Hematopoietic multipotent progenitor cell treated with erythropoietin and hydrocortisone succinate and interleukin-3 and kit ligand, for 15 days (in vitro differentiated cells): ENCODE measurements at regions not wholly inside any gene's neighbourhood (a gene's known extent, or its start where the extent isn't known, plus 50 kb on each side); places are given as distances from the start of the nearest gene placed in this dataset.

ENCODE experiments used
- DNase-seq: peaks from one replicate; pipeline ENCODE4 v3.0.0-alpha.2; 2015; ENCODE audit warnings: low spot score

DNA sequence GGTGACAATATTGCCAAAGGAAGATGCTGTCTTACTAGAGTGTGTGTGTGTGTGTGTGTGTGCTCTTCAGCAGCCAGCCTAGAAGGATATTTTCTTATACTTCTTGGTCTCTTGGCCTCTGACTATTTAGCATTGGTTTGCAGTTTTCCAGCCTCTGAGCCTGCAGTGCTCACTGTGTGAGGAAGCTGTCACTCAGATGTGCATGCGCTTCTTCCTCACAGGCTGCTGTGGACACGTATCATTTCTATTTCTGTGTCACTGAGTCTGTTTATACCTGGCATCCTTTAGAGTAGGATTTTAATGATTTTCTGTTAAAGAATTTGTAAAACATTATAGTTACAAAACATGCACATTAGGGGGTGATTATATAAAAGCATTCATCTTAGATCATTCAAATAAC, 83.3 kb downstream of the ALDH8A1 start:
- no peak for DNase-seq

DNA sequence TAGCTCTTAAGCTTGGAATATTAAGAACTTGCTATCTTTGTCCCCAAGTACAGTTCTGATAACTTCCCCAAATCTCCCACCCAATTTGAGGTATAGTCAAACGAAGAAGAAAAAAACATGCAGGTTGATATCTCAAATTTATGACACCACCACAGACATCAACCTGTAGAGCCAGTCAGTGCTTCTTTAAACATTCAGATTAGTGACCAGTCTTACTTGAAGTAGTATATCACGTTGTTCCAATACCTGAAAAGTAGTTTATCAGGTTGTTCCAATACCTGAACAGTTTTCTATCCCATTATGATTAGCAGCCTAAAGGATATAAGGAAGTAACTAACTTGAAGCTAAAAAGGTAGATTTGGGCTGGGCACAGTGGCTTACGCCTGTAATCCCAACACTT, 85.3 kb downstream of the ALDH8A1 start:
- no peak for DNase-seq

DNA sequence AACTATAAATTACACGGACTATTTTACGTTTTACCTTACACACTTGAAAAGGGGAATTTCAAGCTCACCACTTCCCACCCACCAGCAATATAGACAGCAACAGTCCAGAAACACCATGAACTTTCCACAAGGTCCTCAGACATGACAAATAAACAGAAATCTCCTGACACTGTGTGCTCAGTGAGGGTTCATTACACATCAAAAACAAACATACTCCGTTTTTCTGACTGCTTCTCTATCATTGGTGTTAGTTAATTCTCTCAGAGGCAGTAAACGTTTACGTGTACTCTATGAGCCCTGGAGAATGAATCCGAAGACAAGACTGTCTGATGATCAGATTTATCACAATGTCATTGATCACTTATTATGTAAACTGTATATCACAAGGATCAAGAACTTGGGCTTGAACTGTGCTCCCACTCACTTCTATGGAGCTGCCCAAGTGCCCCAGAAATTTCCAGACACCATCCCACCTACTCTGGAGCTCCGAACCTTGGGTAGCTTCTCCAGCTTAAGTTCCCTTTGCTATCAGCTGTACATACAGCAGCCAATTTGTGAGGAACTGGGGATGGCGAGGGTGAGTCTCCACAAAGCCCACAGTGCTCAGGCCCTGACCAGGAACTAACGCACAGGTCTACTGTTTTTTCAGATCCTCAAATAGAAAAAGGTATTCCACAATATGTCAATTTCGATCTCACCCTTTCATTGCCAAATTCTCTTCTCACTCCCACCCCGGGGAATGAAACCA, 86.0 kb downstream of the ALDH8A1 start:
- DNase-seq: no peak

DNA sequence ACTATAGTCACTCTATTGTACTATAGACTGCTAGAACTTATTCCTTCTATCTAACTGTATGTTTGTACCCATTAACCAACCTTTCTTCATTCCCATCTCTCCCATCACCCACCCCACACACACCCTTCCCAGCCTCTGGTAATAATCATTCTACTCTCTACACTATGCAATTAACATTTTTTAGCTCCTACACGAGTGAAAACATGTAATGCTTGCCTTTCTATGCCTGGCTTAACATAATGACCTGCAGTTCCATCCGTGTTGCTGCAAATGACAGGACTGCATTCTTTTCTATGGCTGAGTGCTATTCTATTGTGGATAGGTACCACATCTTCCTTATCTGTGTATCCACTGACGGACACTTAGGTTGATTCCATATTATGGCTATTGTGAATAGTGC, 95.5 kb downstream of the ALDH8A1 start:
- DNase-seq: no peak

DNA sequence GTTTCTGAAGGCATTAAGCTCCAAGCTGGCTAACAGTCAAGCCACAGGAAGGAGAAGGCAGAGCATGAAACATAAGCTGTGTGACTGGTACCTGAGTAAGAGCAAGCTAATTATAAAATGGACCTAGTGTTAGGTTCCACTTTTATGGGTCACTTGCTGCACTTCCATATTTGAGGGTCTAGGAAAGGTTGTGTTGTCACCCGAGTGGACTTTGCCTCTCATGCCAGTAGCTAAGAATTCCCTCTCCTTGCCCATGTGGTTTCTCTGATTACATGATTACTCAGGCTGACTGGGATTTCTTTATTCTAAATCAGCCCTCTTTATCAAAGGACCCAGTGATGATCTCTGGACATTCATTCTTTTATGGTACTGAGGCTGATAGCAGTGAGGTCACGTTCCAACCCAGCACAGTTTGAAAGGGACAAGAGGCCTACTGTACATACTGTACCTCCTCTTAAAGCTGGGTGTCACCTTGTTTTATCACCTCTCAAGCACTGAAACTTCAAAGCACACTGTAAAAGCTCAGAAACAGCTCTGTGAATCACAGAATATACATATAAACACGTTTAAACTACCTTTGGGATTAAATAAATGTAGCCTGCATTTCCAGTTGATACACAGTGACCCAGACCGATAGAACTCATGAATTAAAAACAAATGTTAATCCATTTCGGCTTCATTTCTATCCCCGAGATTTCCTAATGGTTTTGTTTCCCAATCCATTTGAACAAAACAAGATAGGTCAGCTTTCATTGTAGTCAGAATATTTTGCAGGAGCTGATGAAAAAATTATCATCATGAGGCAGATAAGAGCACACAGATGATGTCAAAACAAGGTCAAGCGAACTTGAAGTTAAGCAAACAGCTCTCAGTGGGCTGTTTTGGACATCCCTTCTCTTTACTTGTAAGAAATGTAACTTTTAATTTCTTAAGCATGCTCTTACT, 96.5 kb downstream of the ALDH8A1 start:
- no peak for DNase-seq

DNA sequence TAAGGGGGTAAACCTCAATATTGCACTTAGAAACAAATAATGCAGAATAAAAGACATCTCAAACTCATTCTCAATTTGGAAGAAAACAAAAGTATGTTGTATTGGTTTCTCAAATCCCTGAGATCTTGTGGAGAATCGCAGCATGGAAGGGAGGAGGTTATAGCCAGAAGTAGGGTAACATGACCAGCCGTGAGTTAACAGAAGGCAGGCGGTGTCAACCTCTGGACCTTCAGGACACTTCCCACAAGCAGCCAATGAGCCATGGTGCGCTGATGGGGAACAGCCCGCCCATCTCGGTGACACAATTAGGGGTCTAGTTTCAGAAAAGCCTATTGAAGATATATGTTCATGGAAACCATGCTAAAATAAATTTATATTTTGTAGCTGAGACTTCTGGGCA, 98.4 kb downstream of the ALDH8A1 start:
- DNase-seq: no peak

DNA sequence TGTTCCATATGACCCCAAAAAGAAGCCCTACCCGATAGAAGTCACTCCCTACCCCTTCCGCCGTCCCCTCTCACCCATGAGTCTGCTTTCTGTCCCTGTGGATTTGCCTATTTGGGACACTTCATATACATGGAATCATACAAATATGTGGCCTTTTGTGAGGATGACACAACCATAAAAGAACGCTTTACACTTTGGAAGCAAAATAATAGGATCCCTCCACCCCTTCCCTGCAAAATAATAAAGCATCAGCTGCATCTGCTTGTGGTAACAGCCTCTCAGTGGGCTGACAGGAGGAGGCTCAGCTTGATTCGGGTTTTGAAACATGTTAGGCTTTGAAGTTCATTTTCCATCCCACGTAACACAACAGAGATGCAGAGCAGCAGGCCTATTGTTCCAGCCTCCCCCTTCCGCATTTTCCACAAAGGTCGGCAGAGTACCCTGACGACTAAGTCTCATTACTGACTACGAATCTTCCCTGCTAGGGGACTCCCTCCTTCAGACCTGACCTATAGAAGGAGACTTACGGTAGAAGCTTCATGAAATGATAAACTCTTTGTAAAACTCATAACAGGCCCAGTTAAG, 99.1 kb downstream of the ALDH8A1 start:
- no peak for DNase-seq

DNA sequence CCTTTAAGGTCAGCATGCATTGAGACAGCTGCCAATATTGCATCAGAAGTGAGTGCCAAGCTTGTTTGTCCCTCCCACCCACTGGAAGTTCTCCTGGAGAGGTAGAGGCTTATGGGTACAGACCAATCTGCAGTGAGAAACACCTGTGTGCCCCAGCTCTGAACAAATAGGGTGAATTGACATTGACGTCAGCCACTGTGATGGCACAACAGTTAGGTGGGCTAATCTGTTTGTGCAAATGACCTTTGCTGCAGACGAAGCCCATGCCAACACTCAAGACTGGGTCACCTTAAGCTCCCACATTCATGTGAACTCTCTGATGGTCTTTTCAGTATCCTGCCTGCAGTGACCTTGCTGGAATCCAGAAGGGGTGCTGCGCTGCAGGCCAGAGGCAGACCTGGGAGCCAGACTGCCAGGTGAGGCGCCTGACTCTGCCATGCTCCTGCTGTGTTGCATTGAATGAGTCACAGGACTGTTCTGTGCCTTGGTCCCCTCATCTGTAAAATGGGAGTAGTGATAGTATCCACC, 99.9 kb downstream of the ALDH8A1 start:
- no peak for DNase-seq

DNA sequence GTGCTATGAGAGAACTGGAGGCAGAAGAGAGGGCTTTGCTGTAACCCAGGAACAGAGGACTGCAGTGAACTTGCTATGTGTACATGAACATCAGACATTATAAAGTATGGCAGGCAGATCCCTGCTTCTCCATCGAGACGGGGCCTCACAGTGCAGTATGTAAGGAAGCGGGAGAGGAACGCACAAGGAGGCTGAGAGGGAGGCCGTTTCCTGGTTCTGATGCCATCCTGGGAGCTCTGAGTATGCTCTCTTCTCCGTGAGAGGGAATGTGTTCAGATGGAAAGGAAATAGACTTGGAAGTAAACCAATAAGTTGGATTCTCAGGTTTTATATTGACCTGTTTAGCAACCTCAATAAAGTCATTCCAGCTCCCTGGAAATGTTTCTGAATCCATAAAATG, 101.8 kb downstream of the ALDH8A1 start:
- no peak for DNase-seq

DNA sequence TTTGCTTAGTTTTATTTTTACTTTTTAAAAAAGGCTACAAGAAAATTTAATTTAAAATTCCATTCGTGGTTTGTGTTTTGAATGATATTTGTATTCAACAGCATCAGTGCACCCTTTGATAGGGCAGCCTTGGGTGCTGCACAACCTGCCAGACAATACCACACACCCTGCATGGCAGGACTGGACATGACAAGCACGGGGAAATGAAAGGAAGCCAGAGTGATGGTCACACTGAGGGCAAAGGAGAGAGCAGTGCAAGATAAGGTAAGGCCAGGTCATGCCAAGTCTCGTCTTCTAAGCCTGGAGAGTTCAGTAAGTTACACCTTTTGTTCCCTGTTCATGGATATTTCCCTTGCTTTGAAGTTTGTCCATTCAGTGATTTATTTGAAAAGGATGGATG, 103.0 kb downstream of the ALDH8A1 start:
- no peak for DNase-seq

DNA sequence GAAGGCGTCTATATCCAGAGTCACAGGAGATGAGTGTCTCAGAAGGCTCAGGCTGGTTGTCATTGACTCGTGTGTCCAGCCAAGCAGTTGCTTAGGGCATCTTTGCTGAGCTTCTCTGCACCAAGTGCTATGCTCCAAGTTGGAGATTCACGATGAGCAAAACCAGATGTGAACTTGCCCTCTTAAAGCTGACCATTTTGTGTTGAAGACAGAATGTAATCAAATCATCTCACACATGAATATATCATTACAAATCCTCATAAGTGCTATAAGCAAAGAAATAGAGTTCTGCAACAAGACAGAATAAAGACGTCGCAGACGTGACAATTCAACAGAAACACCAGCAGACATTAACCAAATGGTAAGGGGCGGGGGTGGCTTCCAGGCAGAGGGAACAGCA, 103.9 kb downstream of the ALDH8A1 start:
- DNase-seq: no peak

DNA sequence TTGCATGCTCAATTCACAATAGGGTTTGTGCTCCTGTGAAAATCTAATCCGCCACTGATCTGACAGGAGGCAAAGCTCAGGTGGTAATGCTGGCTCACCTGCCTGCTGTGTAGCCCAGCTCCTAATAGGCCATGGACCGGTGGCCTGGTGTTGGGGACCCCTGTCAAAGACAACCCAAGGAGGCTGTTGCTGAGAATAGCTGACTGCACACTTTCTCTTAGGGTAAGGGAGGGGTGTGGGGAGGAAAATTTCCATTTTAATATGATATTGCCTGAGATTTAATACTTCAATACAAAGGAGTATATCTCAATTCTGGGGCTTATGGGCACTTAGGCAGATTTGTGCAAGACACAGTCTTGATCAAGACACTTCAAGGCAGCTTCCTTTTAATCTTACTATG, 105.8 kb downstream of the ALDH8A1 start:
- no peak for DNase-seq

DNA sequence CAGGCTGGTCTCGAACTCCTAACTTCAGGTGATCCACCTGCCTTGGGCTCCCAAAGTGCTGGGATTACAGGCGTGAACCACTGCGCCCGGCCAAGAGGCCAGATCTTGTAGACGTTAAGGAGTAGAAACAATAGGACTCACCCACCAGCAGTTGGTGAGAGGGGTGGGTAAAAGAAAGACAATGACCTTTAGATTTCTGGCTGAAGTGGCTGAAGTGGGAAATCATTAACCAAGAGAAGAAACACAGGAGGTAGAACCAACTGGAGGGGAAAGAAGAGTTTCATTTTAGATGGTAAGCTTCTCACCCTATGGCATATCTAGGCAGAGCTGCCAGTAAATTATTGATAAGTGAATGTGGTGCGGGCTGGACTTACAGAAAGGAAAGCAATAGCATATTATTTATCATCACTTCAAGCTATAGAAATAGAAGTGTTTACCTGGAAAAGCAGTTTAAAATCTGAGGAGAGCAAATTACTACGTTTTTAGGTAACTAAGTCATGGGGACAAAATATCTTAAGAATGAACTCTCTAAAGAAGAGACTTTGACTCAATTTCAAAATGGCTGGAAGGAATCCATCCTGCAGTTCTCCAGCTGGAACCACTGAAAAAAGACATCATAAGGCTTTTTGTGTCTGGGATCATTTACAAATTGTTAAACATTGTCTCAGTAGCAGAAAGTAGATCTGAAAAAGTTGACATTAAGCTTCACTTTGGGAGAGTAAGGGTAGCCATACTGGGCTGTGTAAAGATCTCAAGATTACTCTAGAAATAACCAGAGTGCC, 109.6 kb downstream of the ALDH8A1 start:
- DNase-seq: no peak

DNA sequence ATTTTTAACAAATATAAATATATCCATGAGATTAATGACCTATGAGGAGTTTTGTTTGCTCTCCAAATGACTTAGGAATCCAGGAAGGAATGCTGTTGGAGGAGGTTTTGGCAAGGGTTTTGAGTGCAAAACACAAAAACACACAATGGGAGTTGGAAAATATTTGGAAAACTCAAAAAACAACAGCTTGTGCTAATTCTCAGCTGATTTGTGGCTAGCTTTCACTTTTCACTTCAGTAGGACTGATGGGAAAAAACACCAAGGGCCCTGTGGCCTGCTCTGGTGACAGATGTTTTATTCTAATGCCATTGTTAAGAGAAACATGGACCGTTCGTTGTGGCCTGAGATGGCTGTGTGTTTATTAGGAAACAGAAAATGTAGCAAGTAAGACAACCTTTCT, 113.9 kb downstream of the ALDH8A1 start:
- no peak for DNase-seq

DNA sequence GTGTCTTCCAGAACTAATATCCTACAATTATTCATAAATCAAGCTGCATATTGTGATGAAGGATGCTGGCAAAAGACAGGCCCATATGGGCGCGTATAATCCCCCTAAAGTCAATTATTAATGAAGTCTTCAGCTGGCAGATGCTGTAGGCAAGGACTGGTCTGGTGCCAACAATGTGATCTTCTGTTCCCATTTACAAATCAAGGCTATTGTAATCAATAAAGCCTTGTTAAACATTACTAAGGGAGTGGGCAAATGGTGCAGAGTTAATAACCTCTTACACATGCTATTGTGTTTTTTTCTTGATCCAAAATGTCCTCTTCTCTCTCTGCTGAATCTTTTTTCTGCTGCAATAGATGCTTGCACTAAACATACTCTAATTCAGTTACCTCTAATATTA, 119.0 kb downstream of the ALDH8A1 start:
- no peak for DNase-seq

DNA sequence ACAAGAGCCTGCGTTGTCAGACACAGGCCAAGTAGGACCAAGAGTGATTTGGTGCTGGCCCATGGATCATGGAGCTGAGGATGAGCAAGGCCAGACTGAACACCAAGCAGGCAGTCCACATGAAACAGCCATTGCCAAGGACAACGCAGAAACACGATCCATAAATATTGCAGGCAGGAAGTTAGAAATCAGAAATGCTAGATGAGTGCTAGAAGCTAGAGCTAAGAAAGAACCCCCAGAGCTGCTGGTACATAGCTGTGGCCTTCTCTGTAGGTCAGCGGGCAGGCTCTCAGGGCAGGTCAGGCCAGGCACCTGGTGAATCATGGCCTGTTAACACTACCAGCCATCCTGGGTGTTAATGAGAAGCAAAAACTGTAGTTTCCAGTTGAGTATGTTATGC, 119.7 kb downstream of the ALDH8A1 start:
- no peak for DNase-seq

DNA sequence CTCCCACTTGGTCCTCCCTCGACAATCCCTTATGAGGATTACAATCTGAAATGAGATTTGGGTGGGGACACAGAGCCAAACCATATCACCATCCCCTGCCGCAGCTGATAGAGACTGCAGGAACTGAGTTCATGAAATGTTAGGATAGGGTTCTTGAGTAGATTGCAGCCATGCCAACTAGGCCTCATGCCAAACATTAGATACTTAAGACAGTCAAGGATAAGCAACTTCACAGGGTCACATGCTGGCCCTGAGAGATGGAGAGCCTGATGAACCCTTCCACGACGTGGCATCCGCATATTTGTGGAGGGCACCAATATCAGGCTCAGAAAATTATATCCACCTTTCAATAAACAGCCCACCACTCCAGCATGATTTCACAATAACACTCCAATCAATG, 121.3 kb downstream of the ALDH8A1 start:
- no peak for DNase-seq

DNA sequence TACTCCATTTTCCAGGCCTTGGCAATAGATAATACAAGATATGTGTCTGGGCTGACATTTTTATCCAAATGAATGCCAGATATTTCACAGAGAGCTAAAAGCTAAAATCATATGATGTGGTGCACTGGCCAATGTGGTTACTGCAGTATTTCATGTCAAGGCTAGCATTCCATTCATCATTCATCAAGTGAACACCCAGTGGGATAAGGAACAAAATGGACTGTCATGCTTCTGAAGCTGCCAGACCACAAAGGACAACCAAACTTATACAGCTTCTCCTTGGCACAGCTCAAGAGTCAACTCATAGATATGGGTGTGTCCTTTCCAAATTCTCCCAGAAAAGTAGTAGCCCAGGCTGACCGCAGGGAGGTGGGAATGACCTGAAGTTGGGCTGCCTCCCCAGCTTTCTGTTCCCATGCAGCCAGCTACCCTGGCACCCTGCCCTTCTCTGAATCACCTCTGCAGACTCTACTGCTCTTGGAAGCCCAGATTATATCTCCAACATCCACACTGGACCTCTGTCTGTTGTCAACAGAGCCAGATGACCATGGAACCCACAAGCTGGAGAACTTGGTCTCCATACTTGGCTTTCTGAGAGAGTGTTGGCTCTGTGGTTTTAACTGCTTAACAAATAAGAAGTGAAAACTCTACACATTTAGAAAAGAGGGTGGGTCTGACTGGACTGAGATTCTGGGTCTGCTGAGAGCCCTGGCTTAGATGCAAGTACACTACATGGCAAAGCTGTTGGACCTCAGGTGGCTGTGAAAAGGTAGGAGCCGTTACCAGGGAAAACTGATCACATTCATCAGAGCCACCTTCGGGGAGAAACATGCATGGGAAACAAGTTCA, 122.8 kb downstream of the ALDH8A1 start:
- DNase-seq: no peak

DNA sequence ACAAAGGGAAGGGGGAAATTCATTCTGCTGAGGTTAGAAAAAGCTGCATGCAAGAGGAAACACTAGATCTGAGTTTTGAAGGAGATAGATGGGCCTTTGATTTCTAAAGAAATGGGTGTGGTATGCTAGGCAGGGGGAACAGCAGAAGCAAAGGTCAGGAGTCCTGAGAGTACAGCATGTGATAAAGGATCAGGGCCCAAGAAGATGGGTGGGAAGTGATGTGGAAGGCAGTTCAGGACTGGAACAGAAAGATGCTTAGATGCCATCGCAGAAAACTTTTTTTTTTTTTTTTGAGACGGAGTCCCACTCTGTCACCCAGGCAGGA, 126.2 kb downstream of the ALDH8A1 start:
- no peak for DNase-seq

DNA sequence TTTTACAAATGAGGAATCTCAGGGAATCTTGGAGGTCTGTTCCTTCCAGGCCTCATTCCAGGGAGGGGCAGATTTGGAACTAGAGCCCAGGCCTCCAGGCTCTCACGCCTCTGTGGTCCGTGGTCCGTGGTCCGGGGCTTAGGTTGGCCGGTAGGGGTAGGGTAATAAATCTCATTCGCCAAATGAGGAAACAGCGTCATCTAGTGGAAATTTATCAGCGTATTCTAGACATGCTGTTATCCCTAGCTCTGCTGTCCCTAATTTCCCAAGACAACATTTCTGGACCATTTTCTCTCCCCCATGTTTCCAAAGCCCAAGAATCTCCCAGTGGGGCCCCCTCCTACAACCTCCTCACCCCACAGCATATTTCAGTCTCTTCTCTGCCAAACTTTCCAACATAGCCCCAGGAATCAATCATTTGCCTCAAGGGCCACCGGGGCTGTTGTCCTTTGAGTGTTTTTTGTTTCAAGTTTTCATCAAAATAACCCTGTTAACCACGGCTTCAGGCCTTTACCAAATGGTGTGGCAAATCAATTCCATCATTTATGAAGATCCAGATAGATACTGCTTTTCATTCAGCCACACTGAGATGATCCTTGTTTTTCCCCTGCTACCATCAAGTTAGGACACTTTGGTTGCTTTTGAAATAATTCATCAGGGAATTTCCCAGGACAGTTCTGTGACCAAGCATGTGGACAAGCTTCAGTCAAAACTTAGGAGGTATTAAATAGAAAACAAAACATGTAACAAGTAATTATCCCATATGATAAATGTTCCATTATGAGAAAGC, 126.8 kb downstream of the ALDH8A1 start:
- DNase-seq: peak; percentile 52
